Keratinocyte (primary cell): ENCODE measurements at regions not wholly inside any gene's neighbourhood (a gene's known extent, or its start where the extent isn't known, plus 50 kb on each side); places are given as distances from the start of the nearest gene placed in this dataset.

Experiments
- DNase-seq: peaks from one replicate; pipeline ENCODE4 v3.0.0-alpha.2; 2011; ENCODE audit warnings: low read depth, missing footprints, low spot score
- FAIRE-seq: peaks from 2 replicates; lab custom pipeline; 2011; peaks lifted over from hg19 to GRCh38; lab: Jason Lieb, UNC
- H2AFZ ChIP-seq: 2 replicates; pipeline ENCODE4 v1.6.0; 2012; ENCODE audit warnings: low read length, control low read depth, inconsistent platforms; ENCODE audit not compliant: control insufficient read depth
- H3K27ac ChIP-seq: 2 replicates; pipeline ENCODE4 v1.5.1; 2011; ENCODE audit warnings: low read length; ENCODE audit not compliant: control insufficient read depth, insufficient read depth
- H3K27me3 ChIP-seq: 3 replicates; pipeline ENCODE4 v1.6.0; 2011; ENCODE audit warnings: low read length; ENCODE audit not compliant: control insufficient read depth, insufficient read depth; ENCODE audit errors: extremely low read depth
- H3K36me3 ChIP-seq, 2 experiments: 2 replicates in 1 of 2; 3 replicates in 1 of 2; pipeline ENCODE4 v1.5.1; 2011; ENCODE audit warnings: low read length in 2 of 2, mild to moderate bottlenecking in 1 of 2; ENCODE audit not compliant: control insufficient read depth in 2 of 2, insufficient read depth in 2 of 2; ENCODE audit errors: extremely low read depth in 1 of 2
- H3K4me1 ChIP-seq: 3 replicates; pipeline ENCODE4 v1.5.1; 2011; ENCODE audit warnings: low read length; ENCODE audit not compliant: control insufficient read depth, insufficient read depth; ENCODE audit errors: extremely low read depth
- H3K4me2 ChIP-seq: 3 replicates; pipeline ENCODE4 v1.6.0; 2011; ENCODE audit warnings: low read depth, low read length; ENCODE audit not compliant: control insufficient read depth, insufficient read depth; ENCODE audit errors: extremely low read depth
- H3K4me3 ChIP-seq, 3 experiments: fragments of 200-600 bp in 1 of 3; sonication (generic) in 1 of 3; 2 replicates in 2 of 3; 3 replicates in 1 of 3; pipeline ENCODE4 v1.5.1; 2011 to 2016; ENCODE audit warnings: low read length in 3 of 3, mild to moderate bottlenecking in 3 of 3, control low read depth in 2 of 3, inconsistent platforms in 1 of 3, low read depth in 1 of 3, mixed read lengths in 1 of 3, mixed run types in 1 of 3, moderate library complexity in 1 of 3; ENCODE audit not compliant: control insufficient read depth in 2 of 3, insufficient read depth in 2 of 3; ENCODE audit errors: extremely low read depth in 1 of 3
- H3K79me2 ChIP-seq: 2 replicates; pipeline ENCODE4 v1.6.0; 2012; ENCODE audit warnings: low read length; ENCODE audit not compliant: control insufficient read depth, insufficient read depth
- H3K9ac ChIP-seq: 3 replicates; pipeline ENCODE4 v1.6.0; 2011; ENCODE audit warnings: low read length; ENCODE audit not compliant: control insufficient read depth, insufficient read depth; ENCODE audit errors: extremely low read depth
- H3K9me1 ChIP-seq: 3 replicates; pipeline ENCODE4 v1.6.0; 2011; ENCODE audit warnings: low read length; ENCODE audit not compliant: control insufficient read depth, insufficient read depth; ENCODE audit errors: extremely low read depth
- H3K9me3 ChIP-seq: 2 replicates; pipeline ENCODE4 v1.5.1; 2012; ENCODE audit warnings: low read depth, low read length; ENCODE audit not compliant: control insufficient read depth
- H4K20me1 ChIP-seq: 3 replicates; pipeline ENCODE4 v1.6.0; 2011; ENCODE audit warnings: low read length; ENCODE audit not compliant: control insufficient read depth, insufficient read depth; ENCODE audit errors: extremely low read depth
- CTCF ChIP-seq, 3 experiments: IDR thresholded peaks in 1 of 3; conservative IDR thresholded peaks in 1 of 3; optimal IDR thresholded peaks in 1 of 3; 2 replicates in 2 of 3; 3 replicates in 1 of 3; pipeline versions ENCODE3 to v1.5.1; 2011; ENCODE audit warnings: low read length in 3 of 3, mild to moderate bottlenecking in 3 of 3, moderate library complexity in 2 of 3, control low read depth in 1 of 3, inconsistent platforms in 1 of 3; ENCODE audit not compliant: insufficient read depth in 2 of 3; ENCODE audit errors: extremely low read depth in 1 of 3
- EZH2 ChIP-seq: IDR thresholded peaks from one replicate; pipeline ENCODE4 v1.6.1; 2012; ENCODE audit warnings: inconsistent platforms, mild to moderate bottlenecking, low read length, moderate library complexity
- dilution Hi-C: fragments of 300-500 bp; cut with MboI; formaldehyde crosslinking; loops from one replicate; pipeline ENCODE4 v1.7.0; 2020; ENCODE audit warnings: low sequenced_read_pairs; ENCODE audit not compliant: extremely low pct_ligation_motif_present

GRCh38 chr1:25134307-25134706, 98.0 kb downstream of the SYF2 start:
- H3K9ac ChIP-seq: no peak overlapping the region
- no peak overlapping the region for H3K27ac ChIP-seq
- peaks cover 9% of the 10 kb centered on the region for H3K27me3 ChIP-seq
- no peaks in the 10 kb centered on the region for H3K79me2 ChIP-seq
- no peak for FAIRE-seq
- H3K4me2 ChIP-seq: no peak overlapping the region
- H3K36me3 ChIP-seq: no peaks in the 10 kb centered on the region
- H4K20me1 ChIP-seq: no peaks in the 10 kb centered on the region
- no peak for DNase-seq
- TF ChIP-seq CTCF (optimal IDR thresholded peaks at IDR 0.05 in 1 of 3, IDR thresholded peaks at IDR 0.05 in 1 of 3, conservative IDR thresholded peaks at IDR 0.05 in 1 of 3; ENCODE audit: extremely low read depth in 1 of 3, insufficient read depth in 2 of 3, low read length in 3 of 3): no peak
- no peak for TF ChIP-seq EZH2
- no peaks in the 10 kb centered on the region for H3K9me1 ChIP-seq
- no peaks in the 10 kb centered on the region for H3K4me1 ChIP-seq
- no peaks in the 10 kb centered on the region for H3K9me3 ChIP-seq
- dilution Hi-C loops: no loop called here
- H3K4me3 ChIP-seq: no peak overlapping the region
- no peak overlapping the region for H2AFZ ChIP-seq

DNA sequence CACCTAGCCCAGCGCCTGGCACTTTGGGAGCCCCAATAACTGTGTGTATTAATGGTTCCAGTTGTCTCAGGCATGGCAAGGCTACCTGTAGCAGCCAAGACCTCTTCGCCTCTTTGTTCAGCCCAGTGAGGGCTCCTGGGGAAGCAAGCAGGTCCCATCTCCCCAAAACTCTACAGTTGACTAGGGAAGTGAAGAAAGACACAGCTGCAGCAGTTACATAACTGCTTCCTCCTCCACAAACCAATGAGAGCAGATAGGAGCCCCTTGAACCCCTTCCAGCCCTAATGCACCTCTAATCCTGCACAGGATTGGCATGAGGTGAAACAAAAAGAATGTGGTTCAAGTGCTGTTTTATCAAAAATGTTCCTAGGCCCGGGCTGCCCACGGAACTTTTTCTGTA, 100.5 kb downstream of the SYF2 start:
- H3K4me3 ChIP-seq: no peak overlapping the region
- peaks cover 14% of the 10 kb centered on the region for H3K27me3 ChIP-seq
- H3K9ac ChIP-seq: no peak overlapping the region
- no peaks in the 10 kb centered on the region for H3K79me2 ChIP-seq
- TF ChIP-seq CTCF (optimal IDR thresholded peaks at IDR 0.05 in 1 of 3, IDR thresholded peaks at IDR 0.05 in 1 of 3, conservative IDR thresholded peaks at IDR 0.05 in 1 of 3; ENCODE audit: extremely low read depth in 1 of 3, insufficient read depth in 2 of 3, low read length in 3 of 3): no peak
- TF ChIP-seq EZH2: no peak
- H3K27ac ChIP-seq: no peak overlapping the region
- DNase-seq (no peak), FAIRE-seq (no peak)
- dilution Hi-C loops: no loop called here
- no peaks in the 10 kb centered on the region for H3K9me1 ChIP-seq
- no peak overlapping the region for H3K4me2 ChIP-seq
- H3K4me1 ChIP-seq: no peaks in the 10 kb centered on the region
- H3K36me3 ChIP-seq: no peaks in the 10 kb centered on the region
- H3K9me3 ChIP-seq: no peaks in the 10 kb centered on the region
- H4K20me1 ChIP-seq: no peaks in the 10 kb centered on the region
- H2AFZ ChIP-seq: no peak overlapping the region
